ENCODE measurements at regions not wholly inside any gene's neighbourhood (a gene's known extent, or its start where the extent isn't known, plus 50 kb on each side); places are given as distances from the start of the nearest gene placed in this dataset.

GRCh38 chr9:94033383-94033782 lies 50.9 kb upstream of the PTPDC1 start:
- TF ChIP-seq REST (IDR thresholded peaks at IDR 0.05; ENCODE audit: insufficient read depth in 1 of 2, low read depth in 2 of 2, low read length in 2 of 2) (no peak), TAF1 (IDR thresholded peaks at IDR 0.05; ENCODE audit: borderline replicate concordance, insufficient read depth, low read length) (no peak), POLR2AphosphoS5 (IDR thresholded peaks at IDR 0.05; ENCODE audit: low read depth, low read length) (no peak), FOXP2 (optimal IDR thresholded peaks at IDR 0.05; ENCODE audit: borderline replicate concordance, extremely low read depth, extremely low read length, insufficient read depth) (no peak), SIN3A (IDR thresholded peaks at IDR 0.05; ENCODE audit: borderline replicate concordance, insufficient read depth, low read length) (no peak)
